Ascending aorta (tissue), 2 donors: ENCODE measurements at regions not wholly inside any gene's neighbourhood (a gene's known extent, or its start where the extent isn't known, plus 50 kb on each side); places are given as distances from the start of the nearest gene placed in this dataset.

ENCODE experiments used
- DNase-seq, 2 donors: peaks; one replicate each; pipeline ENCODE4 v3.0.0-alpha.2; 2019; ENCODE audit warnings: low spot score in 2 of 2
- H3K27ac ChIP-seq, 2 donors: fragments of 200-600 bp; sonication (generic); one replicate each; pipeline ENCODE4 v1.5.1; 2016 to 2017; ENCODE audit warnings: mild to moderate bottlenecking in 1 of 2
- H3K27me3 ChIP-seq: fragments of 200-600 bp; sonication (generic); one replicate; pipeline ENCODE4 v1.5.1; 2017
- H3K36me3 ChIP-seq, 2 donors: fragments of 200-600 bp; sonication (generic); one replicate each; pipeline ENCODE4 v1.5.1; 2016
- H3K4me1 ChIP-seq, 2 donors: fragments of 200-600 bp; sonication (generic); one replicate each; pipeline ENCODE4 v1.5.1; 2016 to 2017; ENCODE audit warnings: mild to moderate bottlenecking in 1 of 2
- H3K4me3 ChIP-seq, 2 donors: fragments of 200-600 bp; sonication (generic); one replicate each; pipeline ENCODE4 v1.5.1; 2016 to 2017; ENCODE audit warnings: mild to moderate bottlenecking in 1 of 2
- H3K9me3 ChIP-seq, 2 donors: fragments of 200-600 bp; sonication (generic); one replicate each; pipeline ENCODE4 v1.5.1; 2016
- intact Hi-C: fragments of 100-400 bp; cut with DNase I; formaldehyde crosslinking; loops from one replicate; pipeline ENCODE4 v1.15.1; 2023
- TF ChIP-seq, protein P1 (sequence below), 3 experiments: fragments of 200-600 bp in 2 of 3; fragments of 450-650 bp in 1 of 3; sonication (generic) in 2 of 3; IDR thresholded peaks; one replicate each; pipeline ENCODE4 v1.5.1; 2016 to 2019; ENCODE audit warnings: antibody characterized with exemption in 3 of 3, mild to moderate bottlenecking in 1 of 3, moderate library complexity in 1 of 3

DNA sequence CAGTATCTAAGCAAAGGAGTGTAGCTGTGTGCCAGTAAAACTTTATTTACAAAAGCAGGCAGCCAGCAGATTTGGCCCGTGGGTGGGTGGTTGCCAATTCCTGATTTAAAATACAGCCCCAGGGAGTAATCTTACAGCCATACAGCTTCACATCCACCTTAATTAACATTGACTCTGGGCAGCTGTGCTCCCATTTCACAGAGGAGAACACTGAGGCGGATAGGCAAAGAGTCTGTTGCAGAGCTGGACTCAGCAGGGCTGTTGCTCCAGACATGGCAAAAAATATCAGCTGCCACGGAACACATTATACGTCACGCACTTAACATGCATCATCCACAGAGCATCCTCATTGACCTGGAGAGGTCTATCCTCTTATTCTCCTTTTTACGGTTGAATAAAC lies 289.9 kb downstream of the DHX35 start:
- no peak overlapping the region for H3K27ac ChIP-seq
- no peaks in the 10 kb centered on the region for H3K4me1 ChIP-seq
- H3K9me3 ChIP-seq, result no peaks in the 10 kb centered on the region
- no peak for DNase-seq
- no peaks in the 10 kb centered on the region for H3K36me3 ChIP-seq
- TF ChIP-seq, protein P1, sequence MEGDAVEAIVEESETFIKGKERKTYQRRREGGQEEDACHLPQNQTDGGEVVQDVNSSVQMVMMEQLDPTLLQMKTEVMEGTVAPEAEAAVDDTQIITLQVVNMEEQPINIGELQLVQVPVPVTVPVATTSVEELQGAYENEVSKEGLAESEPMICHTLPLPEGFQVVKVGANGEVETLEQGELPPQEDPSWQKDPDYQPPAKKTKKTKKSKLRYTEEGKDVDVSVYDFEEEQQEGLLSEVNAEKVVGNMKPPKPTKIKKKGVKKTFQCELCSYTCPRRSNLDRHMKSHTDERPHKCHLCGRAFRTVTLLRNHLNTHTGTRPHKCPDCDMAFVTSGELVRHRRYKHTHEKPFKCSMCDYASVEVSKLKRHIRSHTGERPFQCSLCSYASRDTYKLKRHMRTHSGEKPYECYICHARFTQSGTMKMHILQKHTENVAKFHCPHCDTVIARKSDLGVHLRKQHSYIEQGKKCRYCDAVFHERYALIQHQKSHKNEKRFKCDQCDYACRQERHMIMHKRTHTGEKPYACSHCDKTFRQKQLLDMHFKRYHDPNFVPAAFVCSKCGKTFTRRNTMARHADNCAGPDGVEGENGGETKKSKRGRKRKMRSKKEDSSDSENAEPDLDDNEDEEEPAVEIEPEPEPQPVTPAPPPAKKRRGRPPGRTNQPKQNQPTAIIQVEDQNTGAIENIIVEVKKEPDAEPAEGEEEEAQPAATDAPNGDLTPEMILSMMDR (IDR thresholded peaks at IDR 0.05), result no peak
- no peaks in the 10 kb centered on the region for H3K27me3 ChIP-seq
- no peak overlapping the region for H3K4me3 ChIP-seq
- intact Hi-C loops, result no loop called here

DNA sequence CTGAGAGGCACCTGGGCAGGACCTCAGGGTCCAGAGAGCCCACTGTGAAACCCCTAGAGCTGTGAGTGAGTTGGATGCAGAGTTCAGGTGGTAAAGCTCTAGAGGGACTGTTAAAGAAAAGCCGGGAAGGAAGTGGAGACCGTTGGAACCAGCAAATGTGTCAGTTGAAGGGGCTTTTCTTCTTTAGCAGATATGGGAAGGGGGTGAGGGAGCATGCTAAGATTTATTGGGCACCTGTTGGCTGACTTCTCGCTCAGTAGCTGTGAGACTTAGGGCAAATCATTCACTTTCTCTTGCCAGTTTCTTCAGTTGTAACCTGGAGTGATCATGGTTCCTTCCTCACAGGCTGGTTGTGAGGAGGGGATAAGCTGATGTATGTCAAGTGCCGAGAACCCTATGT lies 287.7 kb downstream of the DHX35 start:
- no peak overlapping the region for H3K27ac ChIP-seq
- no peak overlapping the region for H3K4me3 ChIP-seq
- TF ChIP-seq, protein P1 (IDR thresholded peaks at IDR 0.05), result no peak
- no peaks in the 10 kb centered on the region for H3K27me3 ChIP-seq
- no peaks in the 10 kb centered on the region for H3K36me3 ChIP-seq
- no peaks in the 10 kb centered on the region for H3K4me1 ChIP-seq
- no peaks in the 10 kb centered on the region for H3K9me3 ChIP-seq
- DNase-seq, result no peak
- intact Hi-C loops, result no loop called here

DNA sequence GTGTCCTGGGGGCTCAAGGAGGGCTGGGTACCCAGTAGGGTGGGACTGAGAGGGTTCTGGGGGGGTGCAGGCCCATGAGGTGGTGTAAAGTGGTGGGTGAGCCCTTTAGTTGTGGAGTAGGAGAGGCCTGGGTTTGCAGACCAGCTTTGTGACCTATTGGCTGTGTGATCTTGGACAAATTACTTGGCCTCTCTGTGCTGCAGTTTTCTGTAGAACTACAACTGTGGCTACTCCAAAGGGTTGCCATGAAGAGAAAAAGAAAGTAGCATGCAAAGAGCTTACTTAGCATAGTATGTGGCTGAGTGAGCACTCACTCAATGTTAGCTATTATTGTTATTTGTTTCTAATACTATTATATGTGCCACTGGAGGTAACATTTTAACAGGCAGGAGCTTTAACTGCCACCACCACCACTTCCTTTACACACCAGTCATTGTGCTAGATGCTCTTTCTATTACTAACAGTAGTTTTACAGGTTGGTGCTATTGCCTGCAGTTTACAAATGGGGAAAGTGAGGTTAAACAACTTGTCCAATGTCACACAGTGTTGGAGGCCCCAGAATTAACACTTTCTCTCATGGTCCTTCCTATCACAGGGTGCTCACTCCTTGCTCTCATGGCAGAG lies 286.8 kb downstream of the DHX35 start:
- DNase-seq, result no peak
- intact Hi-C loops, result no loop called here
- Histone ChIP-seq H3K27ac (no peak overlapping the region), H3K27me3 (no peaks in the 10 kb centered on the region), H3K4me1 (no peaks in the 10 kb centered on the region), H3K9me3 (no peaks in the 10 kb centered on the region), H3K4me3 (no peak overlapping the region), H3K36me3 (no peaks in the 10 kb centered on the region)
- TF ChIP-seq, protein P1 (IDR thresholded peaks at IDR 0.05), result no peak

DNA sequence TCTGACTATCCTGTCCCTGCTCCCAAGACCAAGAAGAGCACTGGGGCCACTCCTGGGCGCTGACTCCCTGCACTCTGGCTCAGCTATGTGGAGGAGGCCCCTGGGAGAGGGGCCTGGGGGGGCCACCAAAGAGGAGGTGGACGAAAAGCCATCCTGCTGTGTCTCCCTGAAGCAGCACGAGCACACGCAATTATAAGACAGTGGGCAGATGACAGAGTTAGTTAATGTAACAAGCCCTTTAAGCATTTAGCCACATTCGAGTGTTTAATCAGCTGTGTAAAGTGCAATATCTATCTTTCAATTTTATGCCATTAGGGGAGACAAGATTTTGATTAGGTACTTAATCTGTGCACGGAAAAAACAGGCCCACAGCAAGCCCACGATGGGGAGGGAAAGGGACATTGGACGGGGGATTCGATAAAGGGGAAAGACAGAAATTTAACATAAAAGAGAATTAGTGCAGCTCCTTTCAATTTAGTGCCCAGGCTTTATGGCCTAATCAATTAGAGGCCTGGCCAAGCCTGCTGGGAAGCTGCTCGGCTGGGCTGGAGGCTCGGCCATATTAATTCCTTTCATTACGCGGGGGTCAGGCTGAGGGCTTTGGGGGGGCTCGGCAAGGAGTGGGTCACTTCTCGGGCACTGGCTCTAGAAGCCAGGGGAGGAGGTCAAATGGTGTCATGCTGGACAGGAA lies 286.2 kb downstream of the DHX35 start:
- TF ChIP-seq, protein P1 (IDR thresholded peaks at IDR 0.05), result no peak
- Histone ChIP-seq H3K9me3 (no peaks in the 10 kb centered on the region), H3K4me3 (no peak overlapping the region), H3K27ac (no peak overlapping the region), H3K27me3 (no peaks in the 10 kb centered on the region), H3K36me3 (no peaks in the 10 kb centered on the region), H3K4me1 (no peaks in the 10 kb centered on the region)
- intact Hi-C loops, result no loop called here
- DNase-seq, result no peak

DNA sequence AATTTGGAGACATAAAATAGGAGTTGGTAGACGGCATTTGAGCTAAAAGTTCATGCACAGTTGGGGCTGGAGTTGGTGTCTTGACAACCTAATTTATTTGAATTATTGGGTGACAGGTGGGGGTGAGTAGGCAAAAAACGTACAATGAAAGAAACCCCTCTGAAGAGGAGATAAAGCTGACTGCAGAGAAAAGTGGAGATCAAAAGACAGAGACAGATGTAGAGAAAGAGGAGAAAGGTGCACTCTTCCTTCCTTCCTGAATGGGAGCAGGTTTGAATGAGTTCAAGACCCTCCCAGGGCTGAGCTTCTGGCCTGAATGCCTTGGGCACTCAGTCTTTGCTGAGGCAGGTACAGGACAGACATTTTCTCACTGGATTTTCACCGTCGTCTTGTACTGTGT lies 284.3 kb downstream of the DHX35 start:
- TF ChIP-seq, protein P1 (IDR thresholded peaks at IDR 0.05), result no peak

More for the DNA sequence above, 284.3 kb downstream of the DHX35 start:
- H3K36me3 ChIP-seq, result no peaks in the 10 kb centered on the region
- no peak overlapping the region for H3K4me3 ChIP-seq
- H3K4me1 ChIP-seq, result no peaks in the 10 kb centered on the region
- intact Hi-C loops, result no loop called here
- no peak for DNase-seq
- H3K9me3 ChIP-seq, result no peaks in the 10 kb centered on the region
- H3K27me3 ChIP-seq, result no peaks in the 10 kb centered on the region
- H3K27ac ChIP-seq, result no peak overlapping the region
